ENCODE measurements at regions not wholly inside any gene's neighbourhood (a gene's known extent, or its start where the extent isn't known, plus 50 kb on each side); places are given as distances from the start of the nearest gene placed in this dataset.

GRCh38 chr13:105297839-105298238 lies 1237.6 kb downstream of the EFNB2 start:
- H3K9me3 ChIP-seq (ENCODE audit: control insufficient read depth, low read length) = no peaks in the 10 kb centered on the region
- H3K4me3 ChIP-seq (ENCODE audit: low read length) = no peak overlapping the region
- H3K4me1 ChIP-seq (ENCODE audit: control insufficient read depth, insufficient read depth, low read length) = no peaks in the 10 kb centered on the region
- H3K36me3 ChIP-seq (ENCODE audit: control insufficient read depth, insufficient read depth, low read length, severe bottlenecking) = no peaks in the 10 kb centered on the region
- no peak overlapping the region for H3K9ac ChIP-seq (ENCODE audit: low read length)
- H3K27me3 ChIP-seq (replicated peaks; ENCODE audit: control insufficient read depth, insufficient read depth, low read length) = no peaks in the 10 kb centered on the region
- DNase-seq (ENCODE audit: low read depth) = no peak

- H3K4me3 ChIP-seq (ENCODE audit: low read length) = no peak overlapping the region
- no peaks in the 10 kb centered on the region for H3K36me3 ChIP-seq (ENCODE audit: control insufficient read depth, insufficient read depth, low read length, severe bottlenecking)
- no peaks in the 10 kb centered on the region for H3K9me3 ChIP-seq (ENCODE audit: control insufficient read depth, low read length)
- H3K4me1 ChIP-seq (ENCODE audit: control insufficient read depth, insufficient read depth, low read length) = no peaks in the 10 kb centered on the region
- no peak for DNase-seq (ENCODE audit: low read depth)
- H3K27me3 ChIP-seq (replicated peaks; ENCODE audit: control insufficient read depth, insufficient read depth, low read length) = no peaks in the 10 kb centered on the region
- H3K9ac ChIP-seq (ENCODE audit: low read length) = no peak overlapping the region
Measured at GRCh38 chr13:105291987-105292386, 1243.5 kb downstream of the EFNB2 start.

DNA sequence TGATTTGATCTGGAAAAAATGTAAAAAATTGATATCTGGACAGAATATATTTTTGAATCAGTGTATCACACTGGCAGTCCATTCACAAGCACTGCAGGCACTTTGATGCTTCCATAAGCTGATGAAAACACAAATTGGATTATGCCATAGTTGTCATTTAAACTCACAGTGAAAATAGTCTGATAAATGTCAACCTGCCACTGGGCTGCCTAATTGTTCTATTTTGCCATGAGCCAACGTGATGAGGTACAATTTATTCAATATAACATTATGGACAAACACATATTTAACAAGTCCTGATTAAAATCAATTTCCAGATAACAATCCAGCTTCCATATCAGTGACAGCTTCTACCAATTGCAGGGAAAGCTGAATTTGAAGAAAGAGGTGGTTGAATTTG lies 1244.9 kb downstream of the EFNB2 start:
- no peak for DNase-seq (ENCODE audit: low read depth)
- H3K9me3 ChIP-seq (ENCODE audit: control insufficient read depth, low read length) = no peaks in the 10 kb centered on the region
- no peak overlapping the region for H3K9ac ChIP-seq (ENCODE audit: low read length)
- no peaks in the 10 kb centered on the region for H3K27me3 ChIP-seq (replicated peaks; ENCODE audit: control insufficient read depth, insufficient read depth, low read length)
- no peak overlapping the region for H3K4me3 ChIP-seq (ENCODE audit: low read length)
- H3K36me3 ChIP-seq (ENCODE audit: control insufficient read depth, insufficient read depth, low read length, severe bottlenecking) = no peaks in the 10 kb centered on the region
- H3K4me1 ChIP-seq (ENCODE audit: control insufficient read depth, insufficient read depth, low read length) = no peaks in the 10 kb centered on the region

GRCh38 chr13:105285526-105285925 lies 1249.9 kb downstream of the EFNB2 start:
- no peak overlapping the region for H3K4me3 ChIP-seq (ENCODE audit: low read length)
- H3K9me3 ChIP-seq (ENCODE audit: control insufficient read depth, low read length) = no peaks in the 10 kb centered on the region
- H3K27me3 ChIP-seq (replicated peaks; ENCODE audit: control insufficient read depth, insufficient read depth, low read length) = no peaks in the 10 kb centered on the region
- H3K9ac ChIP-seq (ENCODE audit: low read length) = no peak overlapping the region
- peak; percentile 12 for DNase-seq (ENCODE audit: low read depth)
- no peaks in the 10 kb centered on the region for H3K36me3 ChIP-seq (ENCODE audit: control insufficient read depth, insufficient read depth, low read length, severe bottlenecking)
- H3K4me1 ChIP-seq (ENCODE audit: control insufficient read depth, insufficient read depth, low read length) = no peaks in the 10 kb centered on the region

DNA sequence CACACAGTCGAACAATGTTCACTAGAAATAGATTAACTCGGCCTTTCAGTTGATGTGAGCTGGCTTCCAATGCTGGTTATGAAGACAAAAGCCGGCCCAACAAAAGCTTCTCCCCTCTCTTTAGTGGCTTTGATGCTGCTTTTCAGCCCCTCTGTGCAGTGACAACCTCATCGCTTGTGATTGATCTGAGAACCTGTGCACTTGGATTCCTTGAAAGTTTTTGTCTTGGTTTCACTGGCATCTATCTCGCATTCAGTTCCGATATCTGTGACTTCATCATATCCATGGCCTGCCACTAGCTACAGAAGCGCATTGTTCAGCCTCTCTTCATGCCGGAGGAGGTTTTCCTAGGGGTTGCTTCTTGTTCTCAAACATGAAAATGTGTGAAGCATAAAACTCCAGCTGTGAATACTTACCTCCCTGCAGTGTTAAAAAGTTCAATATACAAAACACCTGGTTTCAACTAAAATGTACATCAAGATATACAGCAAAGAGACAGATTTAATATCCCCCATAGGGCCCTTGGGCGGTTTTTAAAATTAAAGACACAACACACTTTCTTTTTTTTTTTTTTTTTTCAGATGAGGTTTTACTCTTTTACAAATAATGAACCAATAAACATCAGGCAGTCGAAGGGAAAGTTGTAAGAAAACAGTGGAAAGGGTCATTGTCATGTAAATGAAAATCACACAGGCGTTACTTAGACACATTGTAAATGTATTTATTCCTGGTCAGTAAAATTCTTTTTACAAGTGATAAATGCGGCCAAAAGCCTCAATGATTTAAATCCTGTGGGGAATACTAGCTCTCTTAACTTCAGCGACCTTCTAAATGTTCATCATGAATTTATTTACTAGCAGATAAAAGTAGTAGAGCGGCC lies 1252.8 kb downstream of the EFNB2 start:
- Histone ChIP-seq H3K36me3 (ENCODE audit: control insufficient read depth, insufficient read depth, low read length, severe bottlenecking) (no peaks in the 10 kb centered on the region), H3K9me3 (ENCODE audit: control insufficient read depth, low read length) (no peaks in the 10 kb centered on the region), H3K4me1 (ENCODE audit: control insufficient read depth, insufficient read depth, low read length) (no peaks in the 10 kb centered on the region), H3K27me3 (replicated peaks; ENCODE audit: control insufficient read depth, insufficient read depth, low read length) (no peaks in the 10 kb centered on the region), H3K9ac (ENCODE audit: low read length) (no peak overlapping the region), H3K4me3 (ENCODE audit: low read length) (no peak overlapping the region)
- DNase-seq (ENCODE audit: low read depth) = no peak

GRCh38 chr13:105278943-105279381 lies 1256.5 kb downstream of the EFNB2 start:
- H3K9me3 ChIP-seq (ENCODE audit: control insufficient read depth, low read length) = no peaks in the 10 kb centered on the region
- H3K9ac ChIP-seq (ENCODE audit: low read length) = no peak overlapping the region
- no peaks in the 10 kb centered on the region for H3K4me1 ChIP-seq (ENCODE audit: control insufficient read depth, insufficient read depth, low read length)
- DNase-seq (ENCODE audit: low read depth) = no peak
- H3K4me3 ChIP-seq (ENCODE audit: low read length) = no peak overlapping the region
- H3K36me3 ChIP-seq (ENCODE audit: control insufficient read depth, insufficient read depth, low read length, severe bottlenecking) = no peaks in the 10 kb centered on the region
- H3K27me3 ChIP-seq (replicated peaks; ENCODE audit: control insufficient read depth, insufficient read depth, low read length) = no peaks in the 10 kb centered on the region

- Histone ChIP-seq H3K9ac (ENCODE audit: low read length) (no peak overlapping the region), H3K4me1 (ENCODE audit: control insufficient read depth, insufficient read depth, low read length) (no peaks in the 10 kb centered on the region), H3K4me3 (ENCODE audit: low read length) (no peak overlapping the region), H3K27me3 (replicated peaks; ENCODE audit: control insufficient read depth, insufficient read depth, low read length) (no peaks in the 10 kb centered on the region), H3K36me3 (ENCODE audit: control insufficient read depth, insufficient read depth, low read length, severe bottlenecking) (no peaks in the 10 kb centered on the region), H3K9me3 (ENCODE audit: control insufficient read depth, low read length) (no peaks in the 10 kb centered on the region)
- no peak for DNase-seq (ENCODE audit: low read depth)
Measured at GRCh38 chr13:105276571-105276970, 1258.9 kb downstream of the EFNB2 start.

DNA sequence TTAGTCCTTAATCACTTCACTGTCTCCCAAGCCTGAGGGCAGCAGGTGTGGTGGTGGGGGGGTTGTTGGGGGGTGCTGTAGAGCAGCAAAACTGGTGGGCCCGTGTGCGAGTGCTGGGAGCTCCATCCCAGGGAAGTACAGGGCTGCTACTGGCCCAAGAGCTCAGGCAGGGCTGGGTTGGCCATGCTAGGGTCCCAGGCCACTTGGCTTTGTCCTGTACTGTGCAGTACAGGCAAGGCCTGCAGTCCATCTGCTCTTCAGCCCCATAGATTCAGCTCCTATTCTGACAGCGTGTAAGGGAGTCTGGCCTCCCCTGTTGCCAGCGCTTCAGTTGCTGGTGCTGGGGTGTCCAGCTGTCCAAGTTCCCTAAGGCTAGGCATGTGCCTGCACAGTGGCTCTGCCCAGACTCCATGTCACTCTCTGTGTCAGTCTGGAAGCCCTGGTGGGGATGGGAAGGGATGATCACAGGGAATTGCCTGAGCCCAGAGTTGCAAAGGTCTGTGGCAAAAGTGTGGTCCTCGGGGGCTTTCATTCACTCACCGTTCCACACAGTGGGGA lies 1261.7 kb downstream of the EFNB2 start:
- no peaks in the 10 kb centered on the region for H3K36me3 ChIP-seq (ENCODE audit: control insufficient read depth, insufficient read depth, low read length, severe bottlenecking)
- H3K27me3 ChIP-seq (replicated peaks; ENCODE audit: control insufficient read depth, insufficient read depth, low read length) = no peaks in the 10 kb centered on the region
- no peaks in the 10 kb centered on the region for H3K9me3 ChIP-seq (ENCODE audit: control insufficient read depth, low read length)
- no peak for DNase-seq (ENCODE audit: low read depth)
- H3K9ac ChIP-seq (ENCODE audit: low read length) = no peak overlapping the region
- no peak overlapping the region for H3K4me3 ChIP-seq (ENCODE audit: low read length)
- no peaks in the 10 kb centered on the region for H3K4me1 ChIP-seq (ENCODE audit: control insufficient read depth, insufficient read depth, low read length)

DNA sequence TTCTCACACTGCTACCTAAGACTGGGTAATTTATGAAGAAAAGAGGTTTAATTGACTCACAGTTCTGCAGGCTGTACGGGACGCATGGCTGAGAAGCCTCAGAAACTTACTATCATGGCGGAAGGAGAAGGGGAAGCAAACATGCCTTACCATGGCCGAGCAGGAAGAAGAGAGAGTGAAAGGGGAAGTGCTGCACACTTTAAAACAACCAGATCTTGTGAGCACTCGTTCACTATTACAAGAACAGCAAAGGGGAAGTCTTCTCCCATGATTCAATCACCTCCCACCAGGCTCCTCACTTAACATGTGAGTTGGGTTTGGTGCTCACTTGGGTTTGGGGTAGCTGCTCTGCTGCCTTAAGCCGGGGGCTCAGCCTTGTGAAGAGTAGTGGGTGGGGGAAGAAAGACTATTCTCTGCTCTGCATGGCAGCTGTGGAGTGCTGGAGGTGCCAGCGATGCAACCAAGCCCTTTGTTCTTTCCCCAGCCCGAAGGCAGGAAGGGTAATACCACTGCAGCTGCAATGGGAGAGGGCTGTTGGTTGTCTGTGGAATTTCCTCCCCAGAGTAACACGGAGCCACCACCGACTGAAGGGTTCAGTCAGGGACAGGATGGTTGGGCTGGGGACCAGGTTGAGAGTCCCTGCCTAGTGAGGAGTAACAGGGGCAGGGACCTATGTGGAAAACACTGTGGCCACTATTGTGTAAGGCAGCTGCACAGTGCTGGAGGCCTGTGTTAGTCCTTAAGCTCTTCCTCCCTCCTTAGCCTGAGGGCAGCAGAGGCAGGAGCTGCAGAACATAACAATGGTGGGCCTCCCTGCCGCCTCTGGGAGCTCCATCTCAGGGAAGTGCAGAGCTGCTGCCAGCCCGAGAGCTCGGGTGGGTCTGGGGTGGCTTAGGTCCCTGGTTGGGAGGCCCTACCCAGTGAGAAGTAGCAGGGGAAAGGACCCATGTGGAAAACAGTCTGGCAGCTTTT lies 1262.5 kb downstream of the EFNB2 start:
- H3K4me3 ChIP-seq (ENCODE audit: low read length) = no peak overlapping the region
- H3K36me3 ChIP-seq (ENCODE audit: control insufficient read depth, insufficient read depth, low read length, severe bottlenecking) = no peaks in the 10 kb centered on the region
- H3K9me3 ChIP-seq (ENCODE audit: control insufficient read depth, low read length) = no peaks in the 10 kb centered on the region
- no peaks in the 10 kb centered on the region for H3K27me3 ChIP-seq (replicated peaks; ENCODE audit: control insufficient read depth, insufficient read depth, low read length)
- no peaks in the 10 kb centered on the region for H3K4me1 ChIP-seq (ENCODE audit: control insufficient read depth, insufficient read depth, low read length)
- peak; percentile 22 for DNase-seq (ENCODE audit: low read depth)
- H3K9ac ChIP-seq (ENCODE audit: low read length) = no peak overlapping the region

DNA sequence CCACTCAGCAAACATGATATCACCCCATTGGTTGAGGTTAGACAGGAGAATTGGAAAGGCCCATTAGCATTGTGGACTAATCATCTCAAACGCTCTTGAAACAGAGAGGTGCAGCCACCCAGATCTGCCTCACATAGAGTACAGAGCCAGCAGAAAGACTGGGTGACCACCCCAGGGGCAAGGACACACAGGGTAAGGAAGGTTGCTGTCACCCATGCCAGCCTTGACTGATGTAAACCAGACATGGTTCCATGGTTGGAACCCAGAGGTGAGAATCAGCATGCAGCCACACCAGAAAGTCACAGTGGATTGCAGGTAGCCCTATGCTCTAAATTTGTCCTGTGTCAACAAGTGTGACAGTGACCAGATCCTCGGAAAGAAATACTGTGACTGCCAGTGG lies 1268.8 kb downstream of the EFNB2 start:
- no peaks in the 10 kb centered on the region for H3K27me3 ChIP-seq (replicated peaks; ENCODE audit: control insufficient read depth, insufficient read depth, low read length)
- H3K9me3 ChIP-seq (ENCODE audit: control insufficient read depth, low read length) = no peaks in the 10 kb centered on the region
- no peak overlapping the region for H3K4me3 ChIP-seq (ENCODE audit: low read length)
- no peaks in the 10 kb centered on the region for H3K4me1 ChIP-seq (ENCODE audit: control insufficient read depth, insufficient read depth, low read length)
- no peaks in the 10 kb centered on the region for H3K36me3 ChIP-seq (ENCODE audit: control insufficient read depth, insufficient read depth, low read length, severe bottlenecking)
- DNase-seq (ENCODE audit: low read depth) = no peak
- no peak overlapping the region for H3K9ac ChIP-seq (ENCODE audit: low read length)

- Histone ChIP-seq H3K4me1 (ENCODE audit: control insufficient read depth, insufficient read depth, low read length) (no peaks in the 10 kb centered on the region), H3K9me3 (ENCODE audit: control insufficient read depth, low read length) (no peaks in the 10 kb centered on the region), H3K9ac (ENCODE audit: low read length) (no peak overlapping the region), H3K4me3 (ENCODE audit: low read length) (no peak overlapping the region), H3K27me3 (replicated peaks; ENCODE audit: control insufficient read depth, insufficient read depth, low read length) (no peaks in the 10 kb centered on the region), H3K36me3 (ENCODE audit: control insufficient read depth, insufficient read depth, low read length, severe bottlenecking) (no peaks in the 10 kb centered on the region)
- no peak for DNase-seq (ENCODE audit: low read depth)
Measured at GRCh38 chr13:105262579-105262978, 1272.9 kb downstream of the EFNB2 start.

Measured in adipocyte (in vitro differentiated cells).